Osteoblast (primary cell): ENCODE measurements at regions not wholly inside any gene's neighbourhood (a gene's known extent, or its start where the extent isn't known, plus 50 kb on each side); places are given as distances from the start of the nearest gene placed in this dataset.

Source experiments
- DNase-seq: peaks from one replicate; pipeline ENCODE4 v3.0.0; 2011; ENCODE audit warnings: low spot score, mixed read lengths; ENCODE audit not compliant: insufficient read length; ENCODE audit errors: missing footprints
- H2AFZ ChIP-seq: 2 replicates; pipeline ENCODE4 v1.6.0; 2011; ENCODE audit warnings: mild to moderate bottlenecking, low read length
- H3K27ac ChIP-seq: 2 replicates; pipeline ENCODE4 v1.5.1; 2011; ENCODE audit warnings: mild to moderate bottlenecking, low read depth, low read length, moderate library complexity
- H3K27me3 ChIP-seq: 2 replicates; pipeline ENCODE4 v1.6.0; 2012; ENCODE audit warnings: mild to moderate bottlenecking, control low read depth, inconsistent platforms, low read length, moderate library complexity; ENCODE audit not compliant: insufficient read depth
- H3K36me3 ChIP-seq: 2 replicates; pipeline ENCODE4 v1.5.1; 2011; ENCODE audit warnings: mild to moderate bottlenecking, low read length, control low read depth, moderate library complexity; ENCODE audit not compliant: insufficient read depth
- H3K4me1 ChIP-seq: 2 replicates; pipeline ENCODE4 v1.5.1; 2011; ENCODE audit warnings: mild to moderate bottlenecking, low read length, control low read depth, moderate library complexity; ENCODE audit not compliant: insufficient read depth
- H3K4me2 ChIP-seq: 2 replicates; pipeline ENCODE4 v1.6.0; 2011; ENCODE audit warnings: mild to moderate bottlenecking, low read length; ENCODE audit not compliant: insufficient read depth
- H3K4me3 ChIP-seq: fragments of 200-600 bp; sonication (generic); 3 replicates; pipeline ENCODE4 v1.5.1; 2012; ENCODE audit warnings: mild to moderate bottlenecking, low read length, inconsistent platforms; ENCODE audit not compliant: insufficient read depth
- H3K79me2 ChIP-seq: 2 replicates; pipeline ENCODE4 v1.6.0; 2012; ENCODE audit warnings: mild to moderate bottlenecking, low read length, control low read depth, inconsistent platforms; ENCODE audit not compliant: insufficient read depth
- H3K9me3 ChIP-seq: 2 replicates; pipeline ENCODE4 v1.5.1; 2011; ENCODE audit warnings: low read depth, low read length, control low read depth
- H4K20me1 ChIP-seq: 2 replicates; pipeline ENCODE4 v1.6.0; 2012; ENCODE audit warnings: mild to moderate bottlenecking, low read length, control low read depth; ENCODE audit not compliant: insufficient read depth
- TF ChIP-seq, protein P1 (sequence below): IDR thresholded peaks from 2 replicates; pipeline ENCODE4 v1.5.1; 2011; ENCODE audit warnings: mild to moderate bottlenecking, low read depth, low read length, moderate library complexity; ENCODE audit errors: extremely low read depth

- TF ChIP-seq, protein P1, sequence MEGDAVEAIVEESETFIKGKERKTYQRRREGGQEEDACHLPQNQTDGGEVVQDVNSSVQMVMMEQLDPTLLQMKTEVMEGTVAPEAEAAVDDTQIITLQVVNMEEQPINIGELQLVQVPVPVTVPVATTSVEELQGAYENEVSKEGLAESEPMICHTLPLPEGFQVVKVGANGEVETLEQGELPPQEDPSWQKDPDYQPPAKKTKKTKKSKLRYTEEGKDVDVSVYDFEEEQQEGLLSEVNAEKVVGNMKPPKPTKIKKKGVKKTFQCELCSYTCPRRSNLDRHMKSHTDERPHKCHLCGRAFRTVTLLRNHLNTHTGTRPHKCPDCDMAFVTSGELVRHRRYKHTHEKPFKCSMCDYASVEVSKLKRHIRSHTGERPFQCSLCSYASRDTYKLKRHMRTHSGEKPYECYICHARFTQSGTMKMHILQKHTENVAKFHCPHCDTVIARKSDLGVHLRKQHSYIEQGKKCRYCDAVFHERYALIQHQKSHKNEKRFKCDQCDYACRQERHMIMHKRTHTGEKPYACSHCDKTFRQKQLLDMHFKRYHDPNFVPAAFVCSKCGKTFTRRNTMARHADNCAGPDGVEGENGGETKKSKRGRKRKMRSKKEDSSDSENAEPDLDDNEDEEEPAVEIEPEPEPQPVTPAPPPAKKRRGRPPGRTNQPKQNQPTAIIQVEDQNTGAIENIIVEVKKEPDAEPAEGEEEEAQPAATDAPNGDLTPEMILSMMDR = no peak
- H3K4me3 ChIP-seq = no peak overlapping the region
- no peak overlapping the region for H3K27ac ChIP-seq
- no peaks in the 10 kb centered on the region for H3K79me2 ChIP-seq
- peaks cover 38% of the 10 kb centered on the region for H3K4me1 ChIP-seq
- no peak overlapping the region for H3K4me2 ChIP-seq
- DNase-seq = no peak
- no peaks in the 10 kb centered on the region for H3K36me3 ChIP-seq
- peak overlapping the region; percentile 31 for H2AFZ ChIP-seq
- no peaks in the 10 kb centered on the region for H4K20me1 ChIP-seq
- H3K9me3 ChIP-seq = no peaks in the 10 kb centered on the region
- H3K27me3 ChIP-seq = no peaks in the 10 kb centered on the region
These were observed 191.1 kb downstream of the MAP2K6 start for GRCh38 chr17:69605571-69605970.

GRCh38 chr17:69606142-69606800 lies 191.8 kb downstream of the MAP2K6 start:
- H3K9me3 ChIP-seq = no peaks in the 10 kb centered on the region
- peaks cover 38% of the 10 kb centered on the region for H3K4me1 ChIP-seq
- peak overlapping the region; percentile 67 for H2AFZ ChIP-seq
- H4K20me1 ChIP-seq = no peaks in the 10 kb centered on the region
- no peaks in the 10 kb centered on the region for H3K36me3 ChIP-seq
- no peak overlapping the region for H3K4me2 ChIP-seq
- H3K79me2 ChIP-seq = no peaks in the 10 kb centered on the region
- H3K27ac ChIP-seq = no peak overlapping the region
- TF ChIP-seq, protein P1 = no peak
- no peaks in the 10 kb centered on the region for H3K27me3 ChIP-seq
- H3K4me3 ChIP-seq = no peak overlapping the region
- DNase-seq = no peak

DNA sequence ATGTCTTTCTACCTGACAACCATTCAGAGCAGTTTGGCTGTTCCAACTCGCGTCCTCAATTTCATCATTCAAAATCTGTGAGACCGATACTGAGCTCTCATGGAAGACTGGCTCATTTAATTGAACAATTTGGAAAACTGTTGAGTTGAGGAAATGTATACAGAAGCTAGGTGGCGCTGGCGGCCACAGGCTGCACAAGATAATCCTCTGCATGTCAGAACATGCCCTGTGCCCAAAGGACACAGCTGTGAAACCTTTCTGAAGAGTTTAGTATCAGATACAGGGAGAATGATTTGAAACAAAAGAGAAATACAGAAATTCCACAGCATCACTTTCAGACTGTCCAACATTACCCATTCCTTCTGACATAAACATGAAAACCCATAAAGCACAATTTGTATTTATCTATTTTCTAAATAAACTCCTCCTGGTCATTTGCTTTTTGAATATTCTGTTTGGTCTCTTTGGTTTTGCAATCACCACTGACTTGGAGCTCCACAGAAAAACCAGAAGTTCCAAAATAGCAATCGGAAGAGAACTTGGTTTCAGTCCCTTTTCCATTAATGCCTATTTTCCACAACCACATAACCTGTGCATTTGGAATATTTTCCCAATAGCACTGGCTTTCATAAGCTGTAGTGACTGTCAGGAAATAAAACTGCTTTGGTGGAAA lies 192.8 kb downstream of the MAP2K6 start:
- Histone ChIP-seq H3K27ac (peak overlapping the region; percentile 94), H3K4me1 (peaks cover 38% of the 10 kb centered on the region), H3K4me2 (peak overlapping the region; percentile 47), H4K20me1 (no peaks in the 10 kb centered on the region), H3K36me3 (no peaks in the 10 kb centered on the region), H2AFZ (peak overlapping the region; percentile 67), H3K27me3 (no peaks in the 10 kb centered on the region), H3K79me2 (no peaks in the 10 kb centered on the region), H3K4me3 (no peak overlapping the region), H3K9me3 (no peaks in the 10 kb centered on the region)
- TF ChIP-seq, protein P1 = peak; percentile 95
- DNase-seq = no peak

GRCh38 chr17:69608141-69608540 lies 193.6 kb downstream of the MAP2K6 start:
- peaks cover 38% of the 10 kb centered on the region for H3K4me1 ChIP-seq
- no peak for DNase-seq
- no peaks in the 10 kb centered on the region for H3K36me3 ChIP-seq
- H3K4me2 ChIP-seq = peak overlapping the region; percentile 39
- H3K9me3 ChIP-seq = no peaks in the 10 kb centered on the region
- no peak overlapping the region for H3K4me3 ChIP-seq
- H3K27me3 ChIP-seq = no peaks in the 10 kb centered on the region
- TF ChIP-seq, protein P1 = no peak
- no peaks in the 10 kb centered on the region for H3K79me2 ChIP-seq
- peak overlapping the region; percentile 27 for H2AFZ ChIP-seq
- H3K27ac ChIP-seq = peak overlapping the region; percentile 94
- no peaks in the 10 kb centered on the region for H4K20me1 ChIP-seq
